IMR-90 (cell line): ENCODE measurements at regions not wholly inside any gene's neighbourhood (a gene's known extent, or its start where the extent isn't known, plus 50 kb on each side); places are given as distances from the start of the nearest gene placed in this dataset.

ENCODE experiments used
- ATAC-seq: fragments of 200-7000 bp; cut with Tn5 transposase; 2 replicates; pipeline ENCODE4 v1.9.1; 2020; ENCODE audit warnings: low read depth, mild to moderate bottlenecking, moderate library complexity
- BruUV-seq: library from RNA; stranded (reverse); fragments of 400-500 nt; replicated peaks from 2 replicates; lab custom pipeline; 2021; lab: Mats Ljungman, UMichigan
- CTCF ChIA-PET: fragments of 300-600 bp; formaldehyde crosslinking; extraction: SDS; loops from one replicate; lab custom pipeline; 2021; ENCODE audit warnings: antibody characterized with exemption; lab: Yijun Ruan, JAX
- POLR2A ChIA-PET: fragments of 300-600 bp; sonication (Branson Sonifier 250); formaldehyde crosslinking; loops from one replicate; lab custom pipeline; 2022; ENCODE audit warnings: antibody characterized with exemption; ENCODE audit not compliant: unreplicated experiment; lab: Charles Lee
- DNase-seq: peaks from one replicate; pipeline ENCODE4 v3.0.0; 2013
- H2AFZ ChIP-seq: replicated peaks from 2 replicates; pipeline ENCODE3; 2013; ENCODE audit warnings: low read length, mild to moderate bottlenecking; ENCODE audit not compliant: poor library complexity
- H2AK5ac ChIP-seq: 2 replicates; pipeline ENCODE4 v1.6.1; 2013; ENCODE audit warnings: low read depth, low read length, inconsistent platforms
- H2AK9ac ChIP-seq: replicated peaks from 2 replicates; pipeline ENCODE3; 2013; ENCODE audit warnings: mild to moderate bottlenecking, low read depth, low read length, moderate library complexity; ENCODE audit not compliant: poor library complexity
- H2BK120ac ChIP-seq: 2 replicates; pipeline ENCODE4 v1.6.1; 2013; ENCODE audit warnings: low read depth, low read length, inconsistent platforms
- H2BK15ac ChIP-seq: 3 replicates; pipeline ENCODE4 v1.6.1; 2013; ENCODE audit warnings: low read depth, low read length, inconsistent platforms
- H2BK20ac ChIP-seq: 2 replicates; pipeline ENCODE4 v1.6.1; 2013; ENCODE audit warnings: low read depth, mild to moderate bottlenecking, inconsistent platforms, low read length, moderate library complexity
- H2BK5ac ChIP-seq: 2 replicates; pipeline ENCODE4 v1.6.1; 2013; ENCODE audit warnings: mild to moderate bottlenecking, low read depth, low read length, inconsistent platforms; ENCODE audit not compliant: poor library complexity, severe bottlenecking
- H3K14ac ChIP-seq: replicated peaks from 2 replicates; pipeline ENCODE4 v1.6.1; 2013; ENCODE audit warnings: low read depth, low read length, inconsistent platforms
- H3K18ac ChIP-seq: 2 replicates; pipeline ENCODE4 v1.6.1; 2013; ENCODE audit warnings: low read depth, low read length, control low read depth
- H3K23ac ChIP-seq: 2 replicates; pipeline ENCODE4 v1.6.1; 2013; ENCODE audit warnings: low read depth, low read length, inconsistent platforms
- H3K27ac ChIP-seq: 2 replicates; pipeline ENCODE4 v1.5.1; 2013; ENCODE audit warnings: mild to moderate bottlenecking, control low read depth, low read length; ENCODE audit not compliant: insufficient read depth
- H3K27me3 ChIP-seq: 2 replicates; pipeline ENCODE4 v1.6.1; 2013; ENCODE audit warnings: low read length; ENCODE audit not compliant: control insufficient read depth, insufficient read depth
- H3K36me3 ChIP-seq: 2 replicates; pipeline ENCODE4 v1.6.1; 2013; ENCODE audit warnings: low read length, mixed read lengths; ENCODE audit not compliant: control insufficient read depth, insufficient read depth
- H3K4ac ChIP-seq: 2 replicates; pipeline ENCODE4 v1.6.1; 2013; ENCODE audit warnings: low read depth, low read length, inconsistent platforms
- H3K4me1 ChIP-seq: 2 replicates; pipeline ENCODE4 v1.6.1; 2013; ENCODE audit warnings: low read length, mixed read lengths; ENCODE audit not compliant: control insufficient read depth, insufficient read depth
- H3K4me2 ChIP-seq: 2 replicates; pipeline ENCODE4 v1.6.1; 2013; ENCODE audit warnings: low read depth, mild to moderate bottlenecking, control low read depth, low read length, moderate library complexity
- H3K4me3 ChIP-seq: 2 replicates; pipeline ENCODE4 v1.5.1; 2013; ENCODE audit warnings: low read depth, mild to moderate bottlenecking, control low read depth, low read length, moderate library complexity; ENCODE audit not compliant: insufficient read depth
- H3K56ac ChIP-seq: 2 replicates; pipeline ENCODE4 v1.6.1; 2013; ENCODE audit warnings: low read length, inconsistent platforms; ENCODE audit not compliant: insufficient read depth; ENCODE audit errors: extremely low read depth
- H3K79me1 ChIP-seq, 2 experiments: 2 replicates each; pipeline ENCODE4 v1.6.1; 2013; ENCODE audit warnings: low read length in 2 of 2, inconsistent platforms in 1 of 2, low read depth in 1 of 2
- H3K9ac ChIP-seq: 2 replicates; pipeline ENCODE4 v1.6.1; 2013; ENCODE audit warnings: low read depth, low read length, control low read depth
- H3K9me1 ChIP-seq: 2 replicates; pipeline ENCODE4 v1.6.1; 2013; ENCODE audit warnings: low read length, inconsistent platforms; ENCODE audit not compliant: insufficient read depth
- H3K9me3 ChIP-seq: 2 replicates; pipeline ENCODE4 v1.6.1; 2013; ENCODE audit warnings: low read length; ENCODE audit not compliant: control insufficient read depth, insufficient read depth
- H4K20me1 ChIP-seq: 2 replicates; pipeline ENCODE4 v1.6.1; 2013; ENCODE audit warnings: low read length, inconsistent platforms; ENCODE audit not compliant: insufficient read depth
- H4K5ac ChIP-seq: 2 replicates; pipeline ENCODE4 v1.6.1; 2013; ENCODE audit warnings: mild to moderate bottlenecking, low read depth, low read length, control low read depth
- H4K8ac ChIP-seq, 2 experiments: 2 replicates each; pipeline ENCODE4 v1.6.1; 2013; ENCODE audit warnings: low read depth in 2 of 2, low read length in 2 of 2, control low read depth in 1 of 2, inconsistent platforms in 1 of 2
- H4K91ac ChIP-seq: 2 replicates; pipeline ENCODE4 v1.6.1; 2013; ENCODE audit warnings: low read depth, low read length, inconsistent platforms; ENCODE audit not compliant: insufficient read depth
- BHLHE40 ChIP-seq: fragments of 150-350 bp; IDR thresholded peaks from 2 replicates; pipeline ENCODE4 v1.6.1; 2016; ENCODE audit warnings: mild to moderate bottlenecking, low read depth, low read length
- CEBPB ChIP-seq: IDR thresholded peaks from 2 replicates; pipeline ENCODE4 v1.6.1; 2012; ENCODE audit warnings: low read depth, low read length, improper control_type of control experiment
- CHD1 ChIP-seq: IDR thresholded peaks from 2 replicates; pipeline ENCODE4 v1.6.1; 2012; ENCODE audit warnings: low read depth, low read length, improper control_type of control experiment
- FOS ChIP-seq: fragments of 150-350 bp; IDR thresholded peaks from 2 replicates; pipeline ENCODE4 v1.6.1; 2016; ENCODE audit warnings: low read depth, low read length
- MAFK ChIP-seq: IDR thresholded peaks from 2 replicates; pipeline ENCODE4 v1.6.1; 2012; ENCODE audit warnings: low read depth, low read length, improper control_type of control experiment
- MAZ ChIP-seq: IDR thresholded peaks from 2 replicates; pipeline ENCODE4 v1.6.1; 2012; ENCODE audit warnings: low read depth, mild to moderate bottlenecking, low read length, improper control_type of control experiment, moderate library complexity, borderline replicate concordance
- MXI1 ChIP-seq: IDR thresholded peaks from 2 replicates; pipeline ENCODE4 v1.6.1; 2012; ENCODE audit warnings: low read depth, mild to moderate bottlenecking, low read length, moderate library complexity, borderline replicate concordance
- NFE2L2 ChIP-seq: fragments of 150-350 bp; IDR thresholded peaks from 2 replicates; pipeline ENCODE4 v1.6.1; 2016; ENCODE audit warnings: low read depth, mild to moderate bottlenecking, low read length
- POLR2A ChIP-seq: IDR thresholded peaks from 2 replicates; pipeline ENCODE4 v1.6.1; 2012; ENCODE audit warnings: mild to moderate bottlenecking, low read depth, low read length
- RAD21 ChIP-seq: IDR thresholded peaks from 2 replicates; pipeline ENCODE4 v1.6.1; 2012; ENCODE audit warnings: low read length, improper control_type of control experiment
- RCOR1 ChIP-seq: IDR thresholded peaks from 2 replicates; pipeline ENCODE4 v1.6.1; 2012; ENCODE audit warnings: mild to moderate bottlenecking, low read length, improper control_type of control experiment; ENCODE audit not compliant: insufficient replicate concordance
- RFX5 ChIP-seq: IDR thresholded peaks from 2 replicates; pipeline ENCODE4 v1.8.0; 2012; ENCODE audit warnings: low read depth, mild to moderate bottlenecking, low read length, moderate library complexity
- SMC3 ChIP-seq: fragments of 150-350 bp; IDR thresholded peaks from 2 replicates; pipeline ENCODE4 v1.6.1; 2016; ENCODE audit warnings: low read depth, mild to moderate bottlenecking, antibody characterized with exemption, low read length, moderate library complexity
- WGBS, 2 experiments: methylation state at CpG; one replicate each; pipeline versions ENCODE4 v1.1.5 to v1.1.7; 2013; ENCODE audit warnings: missing lambda C conversion rate in 2 of 2; ENCODE audit not compliant: insufficient read length in 1 of 2; ENCODE audit errors: extremely low coverage in 2 of 2; 5-methylcytosine and 5-hydroxymethylcytosine counted together
- dilution Hi-C: fragments of 300-500 bp; cut with HindIII; formaldehyde crosslinking; loops from one replicate; pipeline ENCODE4 v1.14.3; 2018; ENCODE audit warnings: low sequenced_read_pairs; ENCODE audit not compliant: unreplicated experiment
- in situ Hi-C: fragments of 300-500 bp; cut with MboI; formaldehyde crosslinking; loops from 3 replicates; pipeline ENCODE4 v1.14.3; 2019; ENCODE audit warnings: low sequenced_read_pairs, inconsistent platforms, mixed read lengths
- intact Hi-C: fragments of 100-400 bp; cut with micrococcal nuclease; formaldehyde crosslinking; loops from 2 replicates; pipeline ENCODE4 v1.10.0; 2022
- TF ChIP-seq, protein P1 (sequence below): conservative IDR thresholded peaks from 2 replicates; pipeline ENCODE4 v1.5.1; 2012; ENCODE audit warnings: mild to moderate bottlenecking, low read depth, low read length, improper control_type of control experiment
- TF ChIP-seq, protein P2 (sequence below): fragments of 150-350 bp; IDR thresholded peaks from 2 replicates; pipeline ENCODE4 v1.6.1; 2017; ENCODE audit warnings: mild to moderate bottlenecking, antibody characterized with exemption, low read length, low read depth
- TF ChIP-seq, protein P3 (sequence below): fragments of 150-350 bp; IDR thresholded peaks from 2 replicates; pipeline ENCODE4 v1.6.1; 2016; ENCODE audit warnings: low read depth, mild to moderate bottlenecking, low read length, moderate library complexity, borderline replicate concordance

DNA sequence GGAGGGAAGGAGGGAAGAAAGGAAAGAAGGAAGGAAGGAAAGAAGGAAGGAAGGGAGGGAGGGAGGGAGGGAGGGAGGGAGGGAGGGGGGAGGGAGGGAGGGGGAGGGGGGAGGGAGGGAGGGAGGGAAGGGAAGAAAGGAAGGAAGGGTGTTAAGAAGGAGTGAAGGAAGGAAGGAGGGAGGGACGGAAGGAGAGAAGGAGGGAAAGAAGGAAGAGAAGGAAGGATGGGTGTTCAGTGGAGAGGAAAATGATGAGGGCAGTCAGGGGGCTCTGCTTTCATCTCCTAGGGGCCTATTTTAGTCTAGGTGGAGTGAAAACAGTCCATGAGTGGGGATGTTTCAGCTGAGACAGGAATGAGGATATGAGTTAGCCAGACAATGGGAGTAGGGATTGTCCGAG lies 357.0 kb upstream of the C16orf82 start:
- Histone ChIP-seq H2AFZ (no peak overlapping the region), H4K8ac (no peak overlapping the region), H2BK5ac (no peak overlapping the region), H3K18ac (no peak overlapping the region), H3K4me3 (no peak overlapping the region), H3K27me3 (no peaks in the 10 kb centered on the region), H4K5ac (no peak overlapping the region), H3K23ac (no peak overlapping the region), H2AK9ac (no peak overlapping the region), H4K91ac (no peak overlapping the region), H3K4me1 (no peaks in the 10 kb centered on the region), H3K27ac (no peak overlapping the region), H2BK120ac (no peak overlapping the region), H3K79me1 (no peaks in the 10 kb centered on the region), H3K9me3 (peaks cover 6% of the 10 kb centered on the region; the same call in 1 of the 2 replicates), H3K9me1 (no peaks in the 10 kb centered on the region), H4K20me1 (no peaks in the 10 kb centered on the region), H3K56ac (no peak overlapping the region), H3K36me3 (no peaks in the 10 kb centered on the region), H3K4ac (no peak overlapping the region), H2BK15ac (no peak overlapping the region), H2AK5ac (no peak overlapping the region), H3K9ac (no peak overlapping the region), H3K4me2 (no peak overlapping the region), H3K14ac (no peak overlapping the region), H2BK20ac (no peak overlapping the region)
- no TSS peak for BruUV-seq
- dilution Hi-C loops, result no loop called here
- TF ChIP-seq FOS, result no peak
- no peak for TF ChIP-seq CEBPB
- TF ChIP-seq MAFK, result no peak
- TF ChIP-seq, protein P1, sequence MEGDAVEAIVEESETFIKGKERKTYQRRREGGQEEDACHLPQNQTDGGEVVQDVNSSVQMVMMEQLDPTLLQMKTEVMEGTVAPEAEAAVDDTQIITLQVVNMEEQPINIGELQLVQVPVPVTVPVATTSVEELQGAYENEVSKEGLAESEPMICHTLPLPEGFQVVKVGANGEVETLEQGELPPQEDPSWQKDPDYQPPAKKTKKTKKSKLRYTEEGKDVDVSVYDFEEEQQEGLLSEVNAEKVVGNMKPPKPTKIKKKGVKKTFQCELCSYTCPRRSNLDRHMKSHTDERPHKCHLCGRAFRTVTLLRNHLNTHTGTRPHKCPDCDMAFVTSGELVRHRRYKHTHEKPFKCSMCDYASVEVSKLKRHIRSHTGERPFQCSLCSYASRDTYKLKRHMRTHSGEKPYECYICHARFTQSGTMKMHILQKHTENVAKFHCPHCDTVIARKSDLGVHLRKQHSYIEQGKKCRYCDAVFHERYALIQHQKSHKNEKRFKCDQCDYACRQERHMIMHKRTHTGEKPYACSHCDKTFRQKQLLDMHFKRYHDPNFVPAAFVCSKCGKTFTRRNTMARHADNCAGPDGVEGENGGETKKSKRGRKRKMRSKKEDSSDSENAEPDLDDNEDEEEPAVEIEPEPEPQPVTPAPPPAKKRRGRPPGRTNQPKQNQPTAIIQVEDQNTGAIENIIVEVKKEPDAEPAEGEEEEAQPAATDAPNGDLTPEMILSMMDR, result no peak
- no peak for TF ChIP-seq SMC3
- no peak for TF ChIP-seq BHLHE40
- TF ChIP-seq MAZ, result no peak
- no peak for TF ChIP-seq POLR2A
- no peak for TF ChIP-seq CHD1
- TF ChIP-seq, protein P2, sequence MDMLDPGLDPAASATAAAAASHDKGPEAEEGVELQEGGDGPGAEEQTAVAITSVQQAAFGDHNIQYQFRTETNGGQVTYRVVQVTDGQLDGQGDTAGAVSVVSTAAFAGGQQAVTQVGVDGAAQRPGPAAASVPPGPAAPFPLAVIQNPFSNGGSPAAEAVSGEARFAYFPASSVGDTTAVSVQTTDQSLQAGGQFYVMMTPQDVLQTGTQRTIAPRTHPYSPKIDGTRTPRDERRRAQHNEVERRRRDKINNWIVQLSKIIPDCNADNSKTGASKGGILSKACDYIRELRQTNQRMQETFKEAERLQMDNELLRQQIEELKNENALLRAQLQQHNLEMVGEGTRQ, result no peak
- no peak for TF ChIP-seq RAD21
- TF ChIP-seq, protein P3, sequence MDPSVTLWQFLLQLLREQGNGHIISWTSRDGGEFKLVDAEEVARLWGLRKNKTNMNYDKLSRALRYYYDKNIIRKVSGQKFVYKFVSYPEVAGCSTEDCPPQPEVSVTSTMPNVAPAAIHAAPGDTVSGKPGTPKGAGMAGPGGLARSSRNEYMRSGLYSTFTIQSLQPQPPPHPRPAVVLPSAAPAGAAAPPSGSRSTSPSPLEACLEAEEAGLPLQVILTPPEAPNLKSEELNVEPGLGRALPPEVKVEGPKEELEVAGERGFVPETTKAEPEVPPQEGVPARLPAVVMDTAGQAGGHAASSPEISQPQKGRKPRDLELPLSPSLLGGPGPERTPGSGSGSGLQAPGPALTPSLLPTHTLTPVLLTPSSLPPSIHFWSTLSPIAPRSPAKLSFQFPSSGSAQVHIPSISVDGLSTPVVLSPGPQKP, result no peak
- no peak for TF ChIP-seq NFE2L2
- no peak for TF ChIP-seq MXI1
- TF ChIP-seq RCOR1, result no peak
- no peak for TF ChIP-seq RFX5
- ChIA-PET POLR2A (no interaction called here), CTCF (interaction anchor here (0.5 kb wide), 1 partner anchor 25 kb away, joined by 3 read pairs; no protein-coding TSS in a partner anchor)
- in situ Hi-C loops, result no loop called here
- intact Hi-C loops, result no loop called here
- no peak for DNase-seq
- no peak for ATAC-seq
- WGBS, 2 experiments, result 100% methylated on average over 1 of the region's 2 CpGs; no CpG with 5 or more reads in 1 of the 2 experiments
